GM18499 (cell line): ENCODE measurements at regions not wholly inside any gene's neighbourhood (a gene's known extent, or its start where the extent isn't known, plus 50 kb on each side); places are given as distances from the start of the nearest gene placed in this dataset.
A peak's percentile ranks its signal among the peaks of the same experiment; 100 is the strongest.

Source experiments
- ATAC-seq: cut with Tn5 transposase; IDR thresholded peaks from one replicate; pipeline ENCODE4 v1.9.1; 2021; ENCODE audit warnings: moderate number of reproducible peaks; ENCODE audit not compliant: insufficient read depth, unreplicated experiment

- ATAC-seq: peak; percentile 88
These were observed 157.6 kb downstream of the HERPUD2 start for GRCh38 chr7:35537067-35538023.

- no peak for ATAC-seq
These were observed 158.5 kb downstream of the HERPUD2 start for GRCh38 chr7:35536396-35536826.

- no peak for ATAC-seq
These were observed 161.0 kb downstream of the HERPUD2 start for GRCh38 chr7:35533902-35534301.

GRCh38 chr7:35530124-35531109 lies 164.5 kb downstream of the HERPUD2 start:
- ATAC-seq: no peak

- ATAC-seq: no peak
These were observed 165.2 kb downstream of the HERPUD2 start for GRCh38 chr7:35529713-35530112.

- no peak for ATAC-seq
These were observed 166.5 kb downstream of the HERPUD2 start for GRCh38 chr7:35528381-35528977.

GRCh38 chr7:35526645-35527044 lies 168.3 kb downstream of the HERPUD2 start:
- no peak for ATAC-seq

GRCh38 chr7:35524112-35524804 lies 170.7 kb downstream of the HERPUD2 start:
- no peak for ATAC-seq

- ATAC-seq: no peak
These were observed 171.6 kb downstream of the HERPUD2 start for GRCh38 chr7:35523292-35523691.

- no peak for ATAC-seq
These were observed 172.2 kb downstream of the HERPUD2 start for GRCh38 chr7:35522697-35523096.

- ATAC-seq: no peak
These were observed 173.0 kb downstream of the HERPUD2 start for GRCh38 chr7:35521941-35522340.

- ATAC-seq: no peak
These were observed 173.9 kb downstream of the HERPUD2 start for GRCh38 chr7:35520810-35521625.

GRCh38 chr7:35519971-35520809 lies 174.7 kb downstream of the HERPUD2 start:
- peak; percentile 67 for ATAC-seq

- no peak for ATAC-seq
These were observed 176.2 kb downstream of the HERPUD2 start for GRCh38 chr7:35518767-35519166.

GRCh38 chr7:35516498-35516897 lies 178.4 kb downstream of the HERPUD2 start:
- ATAC-seq: no peak

GRCh38 chr7:35513828-35514227 lies 181.1 kb downstream of the HERPUD2 start:
- no peak for ATAC-seq

- ATAC-seq: no peak
These were observed 181.7 kb downstream of the HERPUD2 start for GRCh38 chr7:35513195-35513594.

- ATAC-seq: no peak
These were observed 182.2 kb downstream of the HERPUD2 start for GRCh38 chr7:35512716-35513115.
